ENCODE measurements at regions not wholly inside any gene's neighbourhood (a gene's known extent, or its start where the extent isn't known, plus 50 kb on each side); places are given as distances from the start of the nearest gene placed in this dataset.

- no peak for DNase-seq
These were observed 93.0 kb upstream of the DUSP10 start for GRCh38 chr1:221834698-221835513.

GRCh38 chr1:221832617-221833016 is 90.7 kb upstream of the DUSP10 start:
- no peak for DNase-seq

- no peak for DNase-seq
These were observed 90.3 kb upstream of the DUSP10 start for GRCh38 chr1:221832151-221832550.

- peak; percentile 33 for DNase-seq
These were observed 87.6 kb upstream of the DUSP10 start for GRCh38 chr1:221829327-221830015.

- DNase-seq, result no peak
These were observed 85.4 kb upstream of the DUSP10 start for GRCh38 chr1:221827307-221827642.

- DNase-seq, result no peak
These were observed 83.0 kb upstream of the DUSP10 start for GRCh38 chr1:221824909-221825308.

GRCh38 chr1:221824025-221824424 is 82.1 kb upstream of the DUSP10 start:
- no peak for DNase-seq

GRCh38 chr1:221823561-221823960 is 81.7 kb upstream of the DUSP10 start:
- DNase-seq, result no peak

- no peak for DNase-seq
These were observed 81.3 kb upstream of the DUSP10 start for GRCh38 chr1:221823149-221823548.

GRCh38 chr1:221822591-221822990 is 80.7 kb upstream of the DUSP10 start:
- DNase-seq, result no peak

- no peak for DNase-seq
These were observed 75.0 kb upstream of the DUSP10 start for GRCh38 chr1:221816899-221817298.

GRCh38 chr1:221815660-221816059 is 73.8 kb upstream of the DUSP10 start:
- DNase-seq, result no peak

- DNase-seq, result no peak
These were observed 72.0 kb upstream of the DUSP10 start for GRCh38 chr1:221813887-221814286.

GRCh38 chr1:221812905-221813597 is 71.2 kb upstream of the DUSP10 start:
- DNase-seq, result no peak

GRCh38 chr1:221812088-221812752 is 70.3 kb upstream of the DUSP10 start:
- no peak for DNase-seq

- no peak for DNase-seq
These were observed 68.5 kb upstream of the DUSP10 start for GRCh38 chr1:221810406-221810805.

GRCh38 chr1:221809091-221810029 is 67.5 kb upstream of the DUSP10 start:
- DNase-seq, result no peak

GRCh38 chr1:221806984-221807383 is 65.1 kb upstream of the DUSP10 start:
- DNase-seq, result no peak

- no peak for DNase-seq
These were observed 64.3 kb upstream of the DUSP10 start for GRCh38 chr1:221806236-221806635.

GRCh38 chr1:221805121-221805520 is 63.2 kb upstream of the DUSP10 start:
- DNase-seq, result no peak

GRCh38 chr1:221804303-221804702 is 62.4 kb upstream of the DUSP10 start:
- no peak for DNase-seq

All from activated CD8-positive, alpha-beta memory T cell treated with anti-CD3 and anti-CD28 coated beads, Interleukin-2, amount 50 U/mL, for 4 hours (primary cell).